ENCODE measurements at regions not wholly inside any gene's neighbourhood (a gene's known extent, or its start where the extent isn't known, plus 50 kb on each side); places are given as distances from the start of the nearest gene placed in this dataset.

DNA sequence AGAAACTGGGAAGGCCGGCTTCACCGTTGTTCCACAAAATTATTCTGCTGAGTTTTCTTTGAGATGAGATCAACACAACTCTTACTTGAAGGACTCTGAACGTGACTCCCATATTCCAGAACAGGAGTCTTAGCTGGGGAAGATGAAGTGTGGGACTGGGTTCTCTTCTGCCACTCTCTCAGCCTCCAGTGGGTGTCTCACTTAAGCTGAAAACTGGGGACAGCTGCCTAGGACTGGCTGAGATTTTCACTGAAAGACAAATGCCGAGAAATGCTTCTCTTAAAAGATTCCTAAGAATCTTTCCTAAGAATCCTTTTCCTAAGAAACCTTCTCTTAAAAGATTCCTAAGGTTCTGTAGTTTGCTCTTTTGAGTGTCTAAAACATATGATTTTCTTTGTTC is 156.6 kb upstream of the LHCGR start:
- TF ChIP-seq BRCA1 (IDR thresholded peaks at IDR 0.05; ENCODE audit: low read depth, low read length) (no peak), RAD21 (IDR thresholded peaks at IDR 0.05 in 1 of 2, conservative IDR thresholded peaks at IDR 0.05 in 1 of 2; ENCODE audit: low read depth in 2 of 2, low read length in 2 of 2) (peak; percentile 30 to 48), CBX8 (IDR thresholded peaks at IDR 0.05; ENCODE audit: borderline replicate concordance, low read depth, low read length) (no peak)
- TF ChIP-seq, protein P1, sequence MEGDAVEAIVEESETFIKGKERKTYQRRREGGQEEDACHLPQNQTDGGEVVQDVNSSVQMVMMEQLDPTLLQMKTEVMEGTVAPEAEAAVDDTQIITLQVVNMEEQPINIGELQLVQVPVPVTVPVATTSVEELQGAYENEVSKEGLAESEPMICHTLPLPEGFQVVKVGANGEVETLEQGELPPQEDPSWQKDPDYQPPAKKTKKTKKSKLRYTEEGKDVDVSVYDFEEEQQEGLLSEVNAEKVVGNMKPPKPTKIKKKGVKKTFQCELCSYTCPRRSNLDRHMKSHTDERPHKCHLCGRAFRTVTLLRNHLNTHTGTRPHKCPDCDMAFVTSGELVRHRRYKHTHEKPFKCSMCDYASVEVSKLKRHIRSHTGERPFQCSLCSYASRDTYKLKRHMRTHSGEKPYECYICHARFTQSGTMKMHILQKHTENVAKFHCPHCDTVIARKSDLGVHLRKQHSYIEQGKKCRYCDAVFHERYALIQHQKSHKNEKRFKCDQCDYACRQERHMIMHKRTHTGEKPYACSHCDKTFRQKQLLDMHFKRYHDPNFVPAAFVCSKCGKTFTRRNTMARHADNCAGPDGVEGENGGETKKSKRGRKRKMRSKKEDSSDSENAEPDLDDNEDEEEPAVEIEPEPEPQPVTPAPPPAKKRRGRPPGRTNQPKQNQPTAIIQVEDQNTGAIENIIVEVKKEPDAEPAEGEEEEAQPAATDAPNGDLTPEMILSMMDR (IDR thresholded peaks at IDR 0.05; ENCODE audit: control extremely low read depth in 1 of 3, insufficient read depth in 1 of 3, low read depth in 1 of 3, low read length in 3 of 3): peak in 1 of 3 experiments; percentile 27; a peak in 1 of 4 replicates
- FAIRE-seq: no peak

More for the DNA sequence above, 156.6 kb upstream of the LHCGR start:
- no peak overlapping the region for H3K9ac ChIP-seq (replicated peaks in 1 of 4; ENCODE audit: extremely low read depth in 1 of 4, low read depth in 3 of 4, low read length in 3 of 4)
- ChIA-PET CTCF (ENCODE audit: partially characterized antibody) (interaction anchor here (0.7 to 2.5 kb wide), 5 partner anchors 8 to 1535 kb away, joined by 3 to 6 read pairs (median 3); no protein-coding TSS in a partner anchor), POLR2A (ENCODE audit: partially characterized antibody) (no interaction called here)
- H4K5ac ChIP-seq (ENCODE audit: insufficient read length, low read depth, low read length): no peak overlapping the region
- no peaks in the 10 kb centered on the region for H3K27me3 ChIP-seq (replicated peaks in 1 of 4; ENCODE audit: control insufficient read depth in 3 of 4, extremely low read depth in 1 of 4, insufficient read depth in 3 of 4, low read length in 3 of 4)
- H3K14ac ChIP-seq (ENCODE audit: insufficient read length): no peak overlapping the region
- H3K4me3 ChIP-seq (ENCODE audit: extremely low read depth in 1 of 4, insufficient read depth in 2 of 4, low read depth in 3 of 4, low read length in 4 of 4): no peak overlapping the region
- no peaks in the 10 kb centered on the region for H3K4me1 ChIP-seq (replicated peaks in 1 of 4; ENCODE audit: control insufficient read depth in 3 of 4, insufficient read depth in 4 of 4, low read length in 3 of 4)
- H2AK5ac ChIP-seq (ENCODE audit: low read depth, low read length): no peak overlapping the region
- no peak overlapping the region for H3K4me2 ChIP-seq (ENCODE audit: insufficient read depth in 1 of 2, low read depth in 2 of 2, low read length in 2 of 2)
- no peak overlapping the region for H3K27ac ChIP-seq (ENCODE audit: low read depth, low read length)
- H4K91ac ChIP-seq (replicated peaks; ENCODE audit: insufficient read length, low read length): no peak overlapping the region
- no peaks in the 10 kb centered on the region for H3K36me3 ChIP-seq (ENCODE audit: control insufficient read depth in 2 of 4, insufficient read depth in 4 of 4, low read length in 3 of 4)
- H2AFZ ChIP-seq (ENCODE audit: low read length): no peak overlapping the region
- no peak overlapping the region for H3K56ac ChIP-seq (replicated peaks; ENCODE audit: insufficient read length, low read depth, low read length)
- no peak overlapping the region for H4K8ac ChIP-seq (ENCODE audit: extremely low read depth, insufficient read depth, low read length)
- no peak overlapping the region for H2BK120ac ChIP-seq (replicated peaks; ENCODE audit: low read depth, low read length)
- no peaks in the 10 kb centered on the region for H4K20me1 ChIP-seq (replicated peaks in 1 of 2; ENCODE audit: control insufficient read depth in 1 of 2, insufficient read depth in 2 of 2, low read length in 2 of 2)
- H2BK15ac ChIP-seq (ENCODE audit: low read length): no peak overlapping the region
- 93% methylated on average over 4 of the region's 4 CpGs; no CpG with 5 or more reads in 1 of the 2 experiments for WGBS, 2 experiments (ENCODE audit: extremely low coverage in 1 of 2, insufficient coverage in 1 of 2, insufficient read length in 1 of 2, insufficient replicate concordance in 2 of 2, low coverage in 1 of 2, low lambda C conversion rate in 2 of 2, missing lambda C conversion rate in 1 of 2)
- no peaks in the 10 kb centered on the region for H3K23me2 ChIP-seq (ENCODE audit: low read depth, low read length)
- no peaks in the 10 kb centered on the region; the same call in 1 of the 2 replicates for H3K79me1 ChIP-seq (ENCODE audit: low read depth, low read length)
- H2BK20ac ChIP-seq (ENCODE audit: low read length): no peak overlapping the region
- no peak overlapping the region for H3K4ac ChIP-seq (replicated peaks; ENCODE audit: insufficient read length, low read depth, low read length)
- H2BK12ac ChIP-seq (ENCODE audit: low read depth, low read length): no peak overlapping the region
- no peak overlapping the region for H3K18ac ChIP-seq (ENCODE audit: extremely low read depth, low read length)
- H3K23ac ChIP-seq (ENCODE audit: insufficient read length): no peak overlapping the region
- no peaks in the 10 kb centered on the region for H3K9me3 ChIP-seq (ENCODE audit: insufficient read depth in 2 of 2, low read depth in 1 of 2, low read length in 1 of 2)
- no peak for DNase-seq (ENCODE audit: low read depth in 1 of 2, low spot score in 2 of 2)
- no peak overlapping the region for H2BK5ac ChIP-seq (ENCODE audit: low read depth, low read length)
- H3K79me2 ChIP-seq (ENCODE audit: control insufficient read depth in 1 of 2, insufficient read depth in 2 of 2, low read length in 2 of 2): no peaks in the 10 kb centered on the region
